A549 (cell line): ENCODE measurements at regions not wholly inside any gene's neighbourhood (a gene's known extent, or its start where the extent isn't known, plus 50 kb on each side); places are given as distances from the start of the nearest gene placed in this dataset.
A peak's percentile ranks its signal among the peaks of the same experiment; 100 is the strongest.

Source experiments
- ATAC-seq, 2 experiments: fragments of 200-7000 bp in 1 of 2; fragments of >200 bp in 1 of 2; cut with Nextera tagmentation in 1 of 2; cut with Tn5 transposase in 1 of 2; 3 replicates each; pipeline versions ENCODE4 v1.8.0 to v1.9.1; 2018 to 2020; ENCODE audit warnings: mild to moderate bottlenecking in 1 of 2, moderate library complexity in 1 of 2
- CTCF ChIA-PET: fragments of 300-600 bp; sonication (Branson Sonifier 250); formaldehyde crosslinking; extraction: SDS; loops from one replicate; lab custom pipeline; 2021; ENCODE audit warnings: antibody characterized with exemption, inconsistent platforms; lab: Yijun Ruan, JAX
- POLR2A ChIA-PET: fragments of 350-600 bp; formaldehyde crosslinking; extraction: SDS; loops from one replicate; lab custom pipeline; 2021; ENCODE audit warnings: antibody characterized with exemption, inconsistent platforms; lab: Yijun Ruan, JAX
- DNase-seq, 2 experiments: peaks; one replicate each; pipeline versions ENCODE4 v3.0.0 to v3.0.0-alpha.2; 2011 to 2016; ENCODE audit warnings: low read depth in 1 of 2, low spot score in 1 of 2
- FAIRE-seq: peaks from 2 replicates; lab custom pipeline; 2011; peaks lifted over from hg19 to GRCh38; lab: Jason Lieb, UNC
- H3K27ac ChIP-seq, 2 experiments: fragments of >200 bp; sonication (Bioruptor Twin); formaldehyde crosslinking; 3 replicates each; pipeline ENCODE4 v1.5.1; 2016 to 2017
- H3K4me1 ChIP-seq: fragments of >200 bp; sonication (Bioruptor Twin); formaldehyde crosslinking; 3 replicates; pipeline ENCODE4 v1.6.1; 2016
- H3K4me2 ChIP-seq: fragments of >200 bp; sonication (Bioruptor Twin); formaldehyde crosslinking; 3 replicates; pipeline ENCODE4 v1.6.1; 2016
- H3K4me3 ChIP-seq: fragments of >200 bp; sonication (Bioruptor Twin); formaldehyde crosslinking; 3 replicates; pipeline ENCODE4 v1.5.1; 2016
- H3K9me3 ChIP-seq: fragments of >200 bp; sonication (Bioruptor Twin); formaldehyde crosslinking; 3 replicates; pipeline ENCODE4 v1.6.1; 2016
- ATOH8 ChIP-seq: fragments of 250-450 bp; sonication (Bioruptor Pico); IDR thresholded peaks from 2 replicates; pipeline ENCODE4 v1.5.0; 2020; ENCODE audit warnings: low read depth, mild to moderate bottlenecking, moderate library complexity
- CHD2 ChIP-seq: fragments of 150-350 bp; IDR thresholded peaks from 2 replicates; pipeline ENCODE4 v1.6.1; 2014; ENCODE audit warnings: low read length; ENCODE audit not compliant: partially characterized antibody
- E2F6 ChIP-seq: IDR thresholded peaks from 2 replicates; pipeline ENCODE4 v1.6.1; 2012; ENCODE audit warnings: low read depth, borderline replicate concordance
- EHF ChIP-seq: fragments of 250-450 bp; sonication (Bioruptor Pico); IDR thresholded peaks from 2 replicates; pipeline ENCODE4 v1.5.0; 2020; ENCODE audit warnings: mild to moderate bottlenecking
- FOSB ChIP-seq: fragments of 250-450 bp; sonication (Bioruptor Pico); IDR thresholded peaks from 2 replicates; pipeline ENCODE4 v1.5.0; 2020; ENCODE audit warnings: mild to moderate bottlenecking, moderate library complexity
- HDAC2 ChIP-seq: fragments of 200-600 bp; sonication (generic); IDR thresholded peaks from 2 replicates; pipeline ENCODE4 v1.6.1; 2016
- HES2 ChIP-seq: fragments of >200 bp; sonication (Bioruptor Twin); formaldehyde crosslinking; IDR thresholded peaks from 2 replicates; pipeline ENCODE4 v1.6.1; 2016
- HEYL ChIP-seq: fragments of 250-450 bp; sonication (Bioruptor Pico); IDR thresholded peaks from 2 replicates; pipeline ENCODE4 v1.8.0; 2021; ENCODE audit warnings: mild to moderate bottlenecking, moderate library complexity
- HOXB13 ChIP-seq: fragments of 250-450 bp; sonication (Bioruptor Pico); IDR thresholded peaks from 2 replicates; pipeline ENCODE4 v1.5.0; 2020; ENCODE audit warnings: low read depth, mild to moderate bottlenecking, moderate library complexity
- JUN ChIP-seq, 2 experiments: fragments of >200 bp; sonication (Bioruptor Twin); formaldehyde crosslinking; IDR thresholded peaks; 2 replicates in 1 of 2; 3 replicates in 1 of 2; pipeline ENCODE4 v1.6.1; 2016 to 2017
- KDM5A ChIP-seq: fragments of 200-600 bp; sonication (generic); IDR thresholded peaks from 2 replicates; pipeline ENCODE4 v1.6.1; 2016; ENCODE audit warnings: antibody characterized with exemption, mild to moderate bottlenecking
- MYC ChIP-seq: IDR thresholded peaks from 2 replicates; pipeline ENCODE4 v1.6.1; 2012; ENCODE audit warnings: mild to moderate bottlenecking, inconsistent platforms, low read length, improper control_type of control experiment, borderline replicate concordance
- NFE2L2 ChIP-seq: fragments of 150-350 bp; conservative IDR thresholded peaks from 2 replicates; pipeline ENCODE4 v1.6.1; 2014; ENCODE audit warnings: low read length
- NR3C1 ChIP-seq: fragments of >200 bp; sonication (Bioruptor Twin); formaldehyde crosslinking; IDR thresholded peaks from 3 replicates; pipeline ENCODE4 v1.6.1; 2017
- PHF8 ChIP-seq: fragments of 200-600 bp; sonication (generic); IDR thresholded peaks from 2 replicates; pipeline ENCODE4 v1.6.1; 2016; ENCODE audit warnings: low read depth, mild to moderate bottlenecking, antibody characterized with exemption, moderate library complexity, borderline replicate concordance
- POLR2A ChIP-seq: IDR thresholded peaks from 2 replicates; pipeline ENCODE4 v1.6.1; 2012; ENCODE audit warnings: mild to moderate bottlenecking, low read length
- POLR2AphosphoS2 ChIP-seq: conservative IDR thresholded peaks from 2 replicates; pipeline ENCODE4 v1.6.1; 2012; ENCODE audit warnings: low read length, improper control_type of control experiment, inconsistent platforms
- RAD21 ChIP-seq, 2 experiments: fragments of >200 bp in 1 of 2; sonication (Bioruptor Twin) in 1 of 2; formaldehyde crosslinking in 1 of 2; IDR thresholded peaks in 1 of 2; conservative IDR thresholded peaks in 1 of 2; 2 replicates in 1 of 2; 3 replicates in 1 of 2; pipeline ENCODE4 v1.6.1; 2012 to 2018; ENCODE audit warnings: inconsistent platforms in 1 of 2
- RARB ChIP-seq: fragments of 250-450 bp; sonication (Bioruptor Pico); IDR thresholded peaks from 2 replicates; pipeline ENCODE4 v1.8.0; 2021; ENCODE audit warnings: mild to moderate bottlenecking, moderate library complexity
- REST ChIP-seq: fragments of 200-600 bp; sonication (generic); IDR thresholded peaks from 2 replicates; pipeline ENCODE4 v1.6.1; 2016; ENCODE audit warnings: antibody characterized with exemption, mild to moderate bottlenecking, moderate library complexity
- RNF2 ChIP-seq: fragments of 200-600 bp; sonication (generic); IDR thresholded peaks from 2 replicates; pipeline ENCODE4 v1.6.1; 2016; ENCODE audit warnings: low read depth, mild to moderate bottlenecking, antibody characterized with exemption, moderate library complexity, borderline replicate concordance
- SREBF2 ChIP-seq: fragments of 450-650 bp; IDR thresholded peaks from 2 replicates; pipeline ENCODE4 v1.6.1; 2014; ENCODE audit warnings: mild to moderate bottlenecking, moderate library complexity
- TFCP2L1 ChIP-seq: fragments of 250-450 bp; sonication (Bioruptor Pico); IDR thresholded peaks from 2 replicates; pipeline ENCODE4 v1.5.0; 2021; ENCODE audit warnings: mild to moderate bottlenecking
- USF2 ChIP-seq: fragments of 450-650 bp; IDR thresholded peaks from 2 replicates; pipeline ENCODE4 v1.6.1; 2014; ENCODE audit warnings: antibody characterized with exemption
- ZC3H11A ChIP-seq: fragments of 450-650 bp; IDR thresholded peaks from 2 replicates; pipeline ENCODE4 v1.6.1; 2014; ENCODE audit warnings: antibody characterized with exemption, mild to moderate bottlenecking
- WGBS: methylation state at CpG from one replicate; pipeline ENCODE4 v1.1.6; 2017; ENCODE audit errors: missing lambda C conversion rate; 5-methylcytosine and 5-hydroxymethylcytosine counted together

GRCh38 chr11:131246156-131246555 lies 124.3 kb upstream of the NTM start:
- no peak for FAIRE-seq
- POLR2A ChIA-PET = no interaction called here
- ATAC-seq = no peak
- H3K27ac ChIP-seq = no peak overlapping the region
- 0% methylated on average over 3 of the region's 3 CpGs for WGBS
- no peak overlapping the region for H3K4me3 ChIP-seq
- no peak overlapping the region for H3K4me2 ChIP-seq
- CTCF ChIA-PET = no interaction called here
- TF ChIP-seq HEYL (CRISPR knock-in tag) (no peak), KDM5A (no peak), ATOH8 (CRISPR knock-in tag) (no peak), EHF (no peak)
- H3K9me3 ChIP-seq = no peaks in the 10 kb centered on the region
- DNase-seq = no peak
- no peaks in the 10 kb centered on the region for H3K4me1 ChIP-seq

- CTCF ChIA-PET = interaction anchor here (1.2 kb wide), 1 partner anchor 266 kb away, joined by 3 read pairs; no protein-coding TSS in a partner anchor
- H3K4me2 ChIP-seq = no peak overlapping the region
- 8% methylated on average over 8 of the region's 15 CpGs for WGBS
- DNase-seq = peak in 1 of 2 experiments; percentile 26
- no peak overlapping the region for H3K27ac ChIP-seq
- FAIRE-seq = no peak
- ATAC-seq = peak in 1 of 2 experiments; percentile 75; a peak in 4 of 6 replicates
- H3K4me1 ChIP-seq = no peaks in the 10 kb centered on the region
- TF ChIP-seq RAD21 (conservative IDR thresholded peaks at IDR 0.05 in 1 of 2, IDR thresholded peaks at IDR 0.05 in 1 of 2) (peak in 1 of 2 experiments; percentile 36; a peak in 1 of 5 replicates), POLR2AphosphoS2 (no peak), SREBF2 (no peak), TFCP2L1 (CRISPR knock-in tag) (no peak)
- no peaks in the 10 kb centered on the region for H3K9me3 ChIP-seq
- no peak overlapping the region for H3K4me3 ChIP-seq
- POLR2A ChIA-PET = no interaction called here
These were observed 123.8 kb upstream of the NTM start for GRCh38 chr11:131246663-131247062.

- H3K4me3 ChIP-seq = no peak overlapping the region
- H3K4me2 ChIP-seq = no peak overlapping the region
- TF ChIP-seq RARB (no peak), POLR2AphosphoS2 (no peak), JUN (IDR thresholded peaks at IDR 0.05) (no peak), MYC (no peak), USF2 (no peak), HDAC2 (no peak), SREBF2 (no peak), RNF2 (no peak), TFCP2L1 (CRISPR knock-in tag) (no peak), CHD2 (no peak), PHF8 (no peak), ZC3H11A (no peak)
- no peak overlapping the region for H3K27ac ChIP-seq
- DNase-seq (no peak), ATAC-seq (no peak), FAIRE-seq (no peak)
- no peaks in the 10 kb centered on the region for H3K4me1 ChIP-seq
- POLR2A ChIA-PET = no interaction called here
- CTCF ChIA-PET = no interaction called here
- 40% methylated on average over 1 of the region's 2 CpGs for WGBS
- H3K9me3 ChIP-seq = no peaks in the 10 kb centered on the region
These were observed 121.8 kb upstream of the NTM start for GRCh38 chr11:131248588-131248987.

GRCh38 chr11:131253142-131253655 lies 117.2 kb upstream of the NTM start:
- Histone ChIP-seq H3K4me1 (no peaks in the 10 kb centered on the region), H3K27ac (no peak overlapping the region), H3K4me2 (no peak overlapping the region), H3K4me3 (no peak overlapping the region), H3K9me3 (no peaks in the 10 kb centered on the region)
- FAIRE-seq (no peak), DNase-seq (no peak), ATAC-seq (no peak)
- WGBS = 1% methylated on average over 5 of the region's 5 CpGs
- ChIA-PET CTCF (no interaction called here), POLR2A (no interaction called here)
- TF ChIP-seq HOXB13 (no peak), E2F6 (no peak), POLR2A (no peak), NFE2L2 (no peak), REST (no peak), HES2 (no peak), NR3C1 (no peak), FOSB (CRISPR knock-in tag) (no peak)
